ENCODE measurements at regions not wholly inside any gene's neighbourhood (a gene's known extent, or its start where the extent isn't known, plus 50 kb on each side); places are given as distances from the start of the nearest gene placed in this dataset.

DNA sequence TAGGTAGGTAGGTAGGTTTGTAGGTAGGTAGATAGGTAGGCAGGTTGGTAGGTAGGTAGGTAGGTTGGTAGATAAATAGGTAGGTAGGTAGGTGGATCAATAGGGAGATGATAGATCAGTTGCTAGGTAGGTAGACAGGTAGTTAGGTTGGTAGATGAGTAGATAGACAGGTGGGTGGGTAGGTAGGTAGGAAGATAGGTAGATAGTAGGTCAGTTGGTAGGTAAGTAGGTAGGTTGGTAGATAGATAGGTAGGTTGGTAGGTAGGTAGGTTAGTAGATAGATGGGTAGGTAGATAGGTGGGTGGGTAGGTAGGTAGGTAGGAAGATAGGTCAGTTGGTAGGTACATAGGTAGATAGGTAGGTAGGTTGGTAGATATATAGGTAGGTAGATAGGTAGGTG, 72.0 kb upstream of the PDE10A start:
- TF ChIP-seq EZH2 (IDR thresholded peaks at IDR 0.05; ENCODE audit: borderline replicate concordance) (no peak), CTCF (IDR thresholded peaks at IDR 0.05; ENCODE audit: poor library complexity) (no peak), EZH2phosphoT487 (IDR thresholded peaks at IDR 0.05; ENCODE audit: low read depth, severe bottlenecking, unreplicated experiment) (no peak)

Data from hepatocyte (in vitro differentiated cells).